ENCODE measurements at regions not wholly inside any gene's neighbourhood (a gene's known extent, or its start where the extent isn't known, plus 50 kb on each side); places are given as distances from the start of the nearest gene placed in this dataset.

DNA sequence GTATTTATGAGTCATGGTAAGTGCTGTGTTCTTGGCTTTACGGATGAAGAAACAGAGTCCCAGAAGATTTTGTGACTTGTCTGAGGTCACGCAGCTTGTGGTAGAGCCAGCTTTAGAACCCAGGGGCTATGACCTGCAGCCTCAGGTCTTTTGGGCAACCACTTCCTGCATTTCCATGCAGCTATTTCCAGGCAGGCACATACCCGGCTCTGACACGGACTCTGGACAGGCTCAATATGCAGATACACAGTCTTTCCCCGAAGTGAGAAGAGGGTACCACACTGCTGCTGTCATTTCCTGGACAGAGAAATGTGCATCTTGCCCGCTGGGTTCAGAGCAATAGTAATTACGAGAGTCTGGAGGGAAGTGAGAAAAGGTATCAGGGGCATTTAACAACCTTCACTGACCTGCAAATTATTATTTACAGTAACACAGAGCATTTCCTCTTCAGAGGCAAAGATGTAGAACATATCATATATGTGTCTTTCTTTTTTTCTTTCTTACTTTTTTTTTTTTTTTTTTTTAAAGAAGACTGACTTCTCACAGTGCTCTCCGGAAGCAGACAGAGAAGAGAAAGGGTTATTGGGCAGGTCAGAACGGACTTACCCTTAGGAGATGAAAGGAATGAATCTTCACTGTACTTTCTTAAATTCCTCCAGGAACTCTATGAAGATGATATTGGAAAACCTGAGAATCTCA is 185.1 kb downstream of the CLIC5 start:
- no peak for DNase-seq

DNA sequence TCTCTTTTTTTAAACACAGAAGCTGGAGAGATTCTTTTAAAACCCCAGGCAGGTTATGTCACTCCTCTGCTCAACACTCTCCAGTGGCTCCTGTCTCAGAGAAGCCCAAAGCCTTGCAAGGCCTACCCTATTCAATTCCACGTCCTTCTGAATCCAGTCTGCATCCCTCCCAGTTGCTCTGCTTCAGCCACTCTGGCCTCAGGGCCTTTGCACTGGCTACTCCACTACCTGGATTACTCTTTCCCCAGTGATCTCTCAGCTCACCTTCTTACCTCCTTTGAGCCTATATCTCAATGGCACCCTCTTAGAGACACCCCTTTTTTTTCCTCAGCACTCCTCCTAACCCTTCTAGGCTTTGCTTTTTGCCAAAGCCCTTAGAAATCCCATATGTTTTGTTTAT is 185.8 kb downstream of the CLIC5 start:
- DNase-seq, result no peak

GRCh38 chr6:45827952-45828530 is 187.6 kb downstream of the CLIC5 start:
- no peak for DNase-seq

DNA sequence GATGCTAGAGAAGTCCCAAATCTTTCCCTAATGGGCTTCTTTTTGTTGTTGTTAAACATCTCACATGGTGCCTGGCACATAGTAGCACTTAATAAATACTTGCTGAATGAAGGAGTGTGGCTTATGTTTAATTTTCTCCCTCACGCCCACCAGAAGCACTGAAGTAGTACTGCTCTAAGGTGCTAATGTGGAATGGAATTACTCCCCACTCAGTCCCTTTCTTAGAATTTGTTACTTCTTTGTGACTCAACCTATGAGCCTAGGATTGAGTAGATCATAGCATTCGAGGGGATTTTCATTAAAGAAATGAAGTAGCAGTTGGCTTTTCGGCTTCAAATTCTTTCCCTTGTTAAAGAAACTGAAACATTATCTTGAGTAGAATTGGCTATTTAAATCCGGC is 192.8 kb downstream of the CLIC5 start:
- no peak for DNase-seq

- no peak for DNase-seq
Measured at GRCh38 chr6:45822246-45822812, 193.3 kb downstream of the CLIC5 start.

- DNase-seq, result no peak
Measured at GRCh38 chr6:45818655-45819054, 197.0 kb downstream of the CLIC5 start.

GRCh38 chr6:45816674-45817297 is 198.9 kb downstream of the CLIC5 start:
- no peak for DNase-seq

DNA sequence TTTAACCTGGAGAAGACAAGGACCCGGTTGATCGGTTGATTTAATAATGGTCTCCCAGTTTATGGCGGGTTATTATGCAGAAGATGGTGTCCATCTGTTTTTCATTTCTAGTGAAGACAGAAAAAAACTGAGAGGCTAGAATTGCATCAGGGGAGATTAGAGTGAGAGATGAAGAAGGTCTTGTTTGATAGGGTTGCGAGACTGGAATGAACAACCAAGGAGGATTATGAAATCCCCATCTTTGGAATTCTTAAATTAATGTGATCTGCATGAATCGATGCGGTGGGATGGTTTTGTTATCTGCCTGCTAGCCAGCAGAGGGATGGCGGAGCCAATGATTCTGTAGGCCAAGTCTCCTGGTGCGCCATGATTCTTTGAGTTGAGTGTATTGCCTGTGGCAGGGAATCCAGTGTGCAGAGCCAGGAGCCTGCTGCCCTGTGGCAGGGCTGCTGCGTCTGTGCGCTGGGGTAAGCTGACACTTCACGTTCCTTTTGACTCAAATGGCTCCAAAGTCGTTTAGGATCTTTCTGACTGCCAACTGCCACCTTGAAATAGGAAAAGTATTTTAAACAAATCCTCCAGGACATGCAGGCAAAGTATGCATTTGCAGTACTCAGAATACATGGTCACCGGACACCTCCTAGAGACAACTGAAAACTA is 200.1 kb downstream of the CLIC5 start:
- DNase-seq, result no peak

GRCh38 chr6:45814772-45815171 is 200.9 kb downstream of the CLIC5 start:
- DNase-seq, result no peak

- DNase-seq, result no peak
Measured at GRCh38 chr6:45813943-45814342, 201.7 kb downstream of the CLIC5 start.

DNA sequence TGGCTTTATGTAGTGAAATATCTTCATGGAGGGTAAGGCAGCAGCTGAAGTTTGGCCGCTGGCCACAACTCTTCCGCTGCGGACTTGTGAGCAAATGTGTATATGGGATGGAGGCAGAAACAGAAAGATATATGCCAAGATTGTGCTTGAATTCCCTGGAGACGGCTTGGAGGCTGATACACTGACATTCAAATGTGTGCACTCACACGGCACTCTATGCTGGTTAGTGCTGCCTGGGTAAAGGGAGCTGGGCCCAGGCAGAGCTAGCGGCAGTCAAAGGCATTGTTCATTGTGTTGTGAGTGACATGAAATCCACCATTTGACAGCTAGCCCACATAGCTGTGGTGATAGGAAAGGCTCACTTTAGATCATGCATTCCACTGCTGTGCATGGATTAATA is 202.7 kb downstream of the CLIC5 start:
- DNase-seq, result no peak

DNA sequence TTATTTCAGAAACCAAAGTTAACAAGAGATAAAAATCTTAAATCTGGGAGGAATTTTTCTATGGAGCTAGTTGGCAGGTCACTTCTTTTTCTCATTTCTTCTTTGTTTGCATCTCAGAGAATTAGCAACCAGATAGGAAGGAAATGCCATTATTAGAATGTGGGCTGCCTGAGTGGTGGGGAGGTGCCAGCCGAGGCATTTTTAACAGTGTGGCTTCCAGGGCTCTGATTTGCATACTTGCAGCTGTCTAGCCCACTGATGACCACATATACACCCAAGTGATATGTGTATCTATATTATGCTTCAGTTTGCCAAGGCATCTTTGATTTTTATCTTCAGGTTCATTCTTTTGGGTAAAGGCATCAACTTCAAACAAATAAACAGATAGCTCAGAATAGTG is 206.7 kb downstream of the CLIC5 start:
- no peak for DNase-seq

DNA sequence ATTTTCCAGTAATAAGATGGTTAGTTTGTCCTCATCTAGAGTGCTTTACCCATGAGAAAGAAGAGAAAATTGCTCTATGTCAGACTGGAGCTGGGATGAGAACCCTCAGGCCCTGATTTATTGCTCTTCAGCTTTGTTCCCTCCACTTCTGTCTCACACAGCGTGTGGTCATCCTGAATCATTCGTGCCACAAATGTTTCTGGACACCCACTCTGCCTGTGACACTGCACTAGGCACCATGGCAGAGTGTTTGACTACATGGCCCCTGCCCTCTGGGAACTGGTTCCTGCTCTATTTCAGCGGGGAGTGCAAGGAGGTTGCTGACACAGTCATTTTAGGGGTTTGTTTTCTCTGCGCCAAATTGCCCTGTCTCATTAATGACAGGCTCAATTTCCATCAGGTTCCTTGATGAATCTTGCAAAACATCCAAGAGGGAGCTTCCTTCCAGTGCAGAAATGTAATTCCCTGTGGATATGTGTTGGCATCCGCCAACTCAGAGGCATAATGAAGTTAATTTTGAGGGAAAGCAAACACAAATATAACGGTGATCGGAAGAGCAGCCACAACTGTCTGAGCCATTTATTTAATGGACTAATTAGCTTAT is 207.5 kb downstream of the CLIC5 start:
- DNase-seq, result no peak

DNA sequence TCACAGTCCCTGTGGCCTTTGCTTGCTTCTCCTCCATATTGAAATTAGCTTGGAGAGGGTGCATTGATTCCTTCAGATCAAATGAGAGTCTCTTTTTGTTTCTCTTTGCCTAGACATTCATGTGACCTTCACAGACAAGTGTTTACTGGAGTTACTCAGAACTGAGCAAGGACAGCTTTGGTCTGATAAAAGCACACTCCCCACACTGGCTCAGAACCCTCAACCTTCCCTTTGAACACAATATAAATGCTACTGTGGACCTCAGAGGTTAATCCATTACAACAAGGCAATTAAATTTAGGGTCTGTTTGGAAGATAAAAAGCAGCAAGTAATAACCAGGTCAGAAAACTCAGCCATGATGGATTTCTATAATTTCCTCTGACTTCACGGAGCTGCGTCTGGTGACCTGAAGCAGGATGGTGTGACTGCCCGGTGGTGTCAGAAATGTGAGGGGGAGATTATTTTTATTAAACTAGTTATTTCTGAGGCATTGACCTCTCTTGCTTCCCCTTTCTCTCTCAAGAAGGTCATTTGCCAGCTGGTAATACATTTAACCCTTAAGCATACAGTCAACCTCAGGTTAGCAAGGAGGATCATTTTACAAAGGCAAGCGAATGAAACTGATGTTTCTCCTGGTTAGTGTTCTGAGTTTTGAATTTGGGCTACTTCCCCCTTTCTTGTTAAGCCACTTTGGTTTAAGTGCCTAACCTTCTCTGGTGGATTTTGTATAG is 208.2 kb downstream of the CLIC5 start:
- no peak for DNase-seq

- no peak for DNase-seq
Measured at GRCh38 chr6:45806172-45806571, 209.5 kb downstream of the CLIC5 start.

GRCh38 chr6:45803071-45803470 is 212.6 kb downstream of the CLIC5 start:
- DNase-seq, result no peak

DNA sequence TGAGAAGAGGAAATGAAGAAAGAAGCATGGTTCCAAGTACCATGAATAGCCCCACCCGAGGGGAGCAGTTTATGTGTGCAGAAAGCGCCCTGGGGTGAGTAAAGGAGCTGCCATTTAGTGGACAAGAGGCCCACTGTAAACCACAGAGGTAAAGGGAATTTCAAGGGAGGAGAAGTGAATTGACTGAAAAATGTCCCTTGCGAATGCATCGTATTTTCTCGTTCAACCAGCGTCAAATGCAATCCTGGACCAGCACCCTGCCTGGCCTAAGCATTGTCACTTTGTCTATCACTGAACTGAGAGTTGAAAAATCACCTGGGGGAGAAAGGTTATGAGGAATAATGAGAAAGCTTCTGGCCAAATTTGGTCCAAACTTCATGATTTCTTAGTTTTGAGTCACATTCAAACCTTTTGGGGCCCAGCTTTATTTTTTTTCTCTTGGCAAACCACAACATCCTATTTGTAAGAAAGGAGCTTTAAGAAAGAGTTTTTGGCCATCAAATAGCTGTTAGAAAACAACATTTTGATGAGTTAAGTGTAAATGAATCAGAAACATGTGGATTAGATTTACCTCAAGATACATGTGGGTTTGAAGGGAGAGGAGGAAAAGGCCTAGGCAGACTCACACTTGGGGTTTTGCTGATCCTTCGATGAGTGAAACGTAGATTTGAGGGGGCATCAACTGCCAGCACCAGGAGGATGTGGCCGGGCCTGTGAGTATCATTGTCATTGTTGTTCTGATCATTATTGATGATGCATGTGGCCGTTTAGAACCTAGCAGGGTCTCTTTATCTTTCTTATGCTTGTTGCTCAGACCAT is 214.0 kb downstream of the CLIC5 start:
- DNase-seq, result no peak

GRCh38 chr6:45800911-45801310 is 214.7 kb downstream of the CLIC5 start:
- DNase-seq, result no peak

- DNase-seq, result no peak
Measured at GRCh38 chr6:45795678-45796077, 220.0 kb downstream of the CLIC5 start.

- DNase-seq, result no peak
Measured at GRCh38 chr6:45794465-45794864, 221.2 kb downstream of the CLIC5 start.
